Nephron (organoid): ENCODE measurements at regions not wholly inside any gene's neighbourhood (a gene's known extent, or its start where the extent isn't known, plus 50 kb on each side); places are given as distances from the start of the nearest gene placed in this dataset.
A peak's percentile ranks its signal among the peaks of the same experiment; 100 is the strongest.

Experiments used
- H3K27ac Mint-ChIP-seq, 3 experiments: 2 replicates each; pipeline ENCODE4 v1.8.0; 2020; ENCODE audit warnings: mixed read lengths in 3 of 3, mild to moderate bottlenecking in 2 of 3, moderate library complexity in 1 of 3
- H3K27me3 Mint-ChIP-seq: 2 replicates; pipeline ENCODE4 v1.8.0; 2021; ENCODE audit warnings: low read depth, mild to moderate bottlenecking, moderate library complexity, mixed read lengths
- H3K36me3 Mint-ChIP-seq: 2 replicates; pipeline ENCODE4 v1.8.0; 2020; ENCODE audit warnings: low read depth, mixed read lengths
- H3K4me1 Mint-ChIP-seq: 2 replicates; pipeline ENCODE4 v1.8.0; 2020; ENCODE audit warnings: mixed read lengths
- H3K4me3 Mint-ChIP-seq, 3 experiments: 2 replicates each; pipeline ENCODE4 v1.8.0; 2020; ENCODE audit warnings: mild to moderate bottlenecking in 3 of 3, mixed read lengths in 3 of 3, moderate library complexity in 2 of 3
- H3K9me3 Mint-ChIP-seq: 2 replicates; pipeline ENCODE4 v1.8.0; 2020; ENCODE audit warnings: mixed read lengths
- CTCF ChIP-seq, 3 experiments: fragments of 200-600 bp; sonication (generic); IDR thresholded peaks; one replicate each; pipeline ENCODE4 v1.5.0; 2021; ENCODE audit warnings: antibody characterized with exemption in 3 of 3; ENCODE audit not compliant: unreplicated experiment in 3 of 3

DNA sequence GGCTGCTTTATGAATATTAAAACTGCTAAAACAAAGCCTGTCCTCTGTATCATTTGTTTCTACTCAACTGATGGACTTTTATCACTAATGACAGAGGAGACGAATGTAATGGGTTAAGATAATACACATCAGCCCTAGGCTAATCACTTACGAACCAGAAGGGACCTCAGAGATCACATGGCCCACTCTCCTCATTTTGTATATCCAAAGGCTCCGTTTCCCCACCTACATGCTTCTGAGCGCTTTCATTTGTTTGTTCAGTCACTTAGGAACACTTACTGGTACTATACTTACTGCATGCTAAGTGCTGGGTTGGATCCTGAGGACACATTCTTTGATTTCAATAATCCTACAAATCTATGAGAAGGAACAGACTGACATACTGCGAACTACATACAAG, 169.3 kb downstream of the CEP135 start:
- Mint-ChIP-seq H3K9me3 (no peaks in the 10 kb centered on the region), H3K27ac (no peak overlapping the region), H3K4me1 (peaks cover 12% of the 10 kb centered on the region), H3K27me3 (no peaks in the 10 kb centered on the region), H3K36me3 (peaks cover 11% of the 10 kb centered on the region), H3K4me3 (no peak overlapping the region)
- no peak for TF ChIP-seq CTCF (IDR thresholded peaks at IDR 0.05; ENCODE audit: unreplicated experiment in 3 of 3)

- Mint-ChIP-seq H3K36me3 (peaks cover 11% of the 10 kb centered on the region), H3K9me3 (no peaks in the 10 kb centered on the region), H3K27me3 (no peaks in the 10 kb centered on the region), H3K27ac (peak overlapping the region; percentile 3 to 31 (median 13)), H3K4me3 (no peak overlapping the region), H3K4me1 (peaks cover 22% of the 10 kb centered on the region)
- no peak for TF ChIP-seq CTCF (IDR thresholded peaks at IDR 0.05; ENCODE audit: unreplicated experiment in 3 of 3)
These were observed 167.2 kb downstream of the CEP135 start for GRCh38 chr4:56115898-56116297.

DNA sequence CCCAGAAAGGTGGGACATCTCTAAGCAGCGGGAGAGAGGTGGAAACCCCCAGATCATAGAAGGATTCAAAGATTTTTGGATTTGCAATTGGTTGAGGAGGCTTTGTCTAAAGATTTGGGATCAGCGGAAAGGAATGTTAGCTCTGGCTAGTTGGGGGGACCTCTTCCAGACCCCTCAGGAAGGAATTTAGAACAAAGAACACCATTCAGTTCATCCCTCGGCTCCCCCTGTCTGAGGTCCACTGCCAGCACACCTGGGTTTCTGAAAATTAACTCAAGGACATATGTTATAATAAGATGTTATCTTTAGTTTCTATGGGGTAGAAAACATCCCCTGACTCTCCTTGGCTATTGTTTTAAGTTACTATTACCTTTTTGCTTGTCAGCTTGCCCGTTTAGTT, 163.6 kb downstream of the CEP135 start:
- no peak for TF ChIP-seq CTCF (IDR thresholded peaks at IDR 0.05; ENCODE audit: unreplicated experiment in 3 of 3)
- Mint-ChIP-seq H3K4me3 (no peak overlapping the region), H3K4me1 (peaks cover 39% of the 10 kb centered on the region), H3K27ac (peak overlapping the region in 2 of 3 experiments; percentile 25 to 62), H3K36me3 (peaks cover 21% of the 10 kb centered on the region), H3K27me3 (no peaks in the 10 kb centered on the region), H3K9me3 (no peaks in the 10 kb centered on the region)

- peaks cover 48% of the 10 kb centered on the region for H3K4me1 Mint-ChIP-seq
These were observed 157.7 kb downstream of the CEP135 start for GRCh38 chr4:56106180-56107147.

DNA sequence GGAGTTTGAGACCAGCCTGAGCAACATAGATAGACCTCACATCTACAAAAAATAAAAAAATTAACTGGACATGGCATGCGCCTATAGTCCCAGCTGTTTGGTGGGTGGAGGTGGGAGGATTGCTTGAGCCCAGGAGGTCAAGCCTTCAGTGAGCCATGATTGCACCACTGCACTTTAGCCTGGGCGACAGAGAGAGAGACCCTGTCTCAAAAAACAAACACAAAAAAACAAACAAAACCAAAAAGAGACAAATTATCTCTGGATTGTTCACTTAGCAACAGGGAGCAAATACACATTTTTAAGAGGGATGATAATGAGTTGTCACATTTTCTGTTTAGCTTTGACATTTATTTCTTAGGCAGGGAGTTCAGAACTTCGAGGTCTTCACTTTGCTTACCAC, 155.4 kb downstream of the CEP135 start:
- H3K9me3 Mint-ChIP-seq: no peaks in the 10 kb centered on the region
- no peak for TF ChIP-seq CTCF (IDR thresholded peaks at IDR 0.05; ENCODE audit: unreplicated experiment in 3 of 3)
- peak overlapping the region; percentile 24 to 79 (median 51) for H3K27ac Mint-ChIP-seq
- peaks cover 49% of the 10 kb centered on the region for H3K4me1 Mint-ChIP-seq
- H3K27me3 Mint-ChIP-seq: no peaks in the 10 kb centered on the region
- no peak overlapping the region for H3K4me3 Mint-ChIP-seq
- peaks cover 9% of the 10 kb centered on the region for H3K36me3 Mint-ChIP-seq

More at GRCh38 chr4:56106180-56107147, 157.7 kb downstream of the CEP135 start:
- Mint-ChIP-seq H3K27ac (peak overlapping the region; percentile 88 to 97 (median 92)), H3K27me3 (no peaks in the 10 kb centered on the region), H3K36me3 (peaks cover 21% of the 10 kb centered on the region), H3K9me3 (no peaks in the 10 kb centered on the region), H3K4me3 (no peak overlapping the region)
- TF ChIP-seq CTCF (IDR thresholded peaks at IDR 0.05; ENCODE audit: unreplicated experiment in 3 of 3): no peak
